HCT116 (cell line): ENCODE measurements at regions not wholly inside any gene's neighbourhood (a gene's known extent, or its start where the extent isn't known, plus 50 kb on each side); places are given as distances from the start of the nearest gene placed in this dataset.

ENCODE experiments used
- ATAC-seq: fragments of 200-7000 bp; cut with Tn5 transposase; 2 replicates; pipeline ENCODE4 v1.9.1; 2020; ENCODE audit warnings: mild to moderate bottlenecking, moderate library complexity
- BruUV-seq: library from RNA; stranded (reverse); fragments of 400-500 nt; replicated peaks from 2 replicates; lab custom pipeline; 2021; lab: Mats Ljungman, UMichigan
- CTCF ChIA-PET: fragments of 300-600 bp; sonication (Branson Sonifier 250); formaldehyde crosslinking; loops from one replicate; lab custom pipeline; 2021; ENCODE audit warnings: antibody characterized with exemption; lab: Charles Lee
- POLR2A ChIA-PET: fragments of 300-600, 350-600 bp; sonication (Branson Sonifier 250); formaldehyde crosslinking; loops from one replicate; lab custom pipeline; 2021; ENCODE audit warnings: antibody characterized with exemption; lab: Charles Lee
- RAD21 ChIA-PET, 2 experiments: fragments of 300-600 bp; sonication (Branson Sonifier 250); formaldehyde crosslinking; loops; one replicate each; lab custom pipeline; 2023; ENCODE audit warnings: low total read pairs in 2 of 2; ENCODE audit not compliant: uncharacterized antibody in 2 of 2, unreplicated experiment in 2 of 2, low non-redundant PET in 1 of 2; lab: Charles Lee
- DNase-seq: peaks from one replicate; pipeline ENCODE4 v3.0.0-alpha.2; 2010; ENCODE audit warnings: low read depth, low spot score
- H2AFZ ChIP-seq: fragments of 200-600 bp; shearing (Covaris generic), sonication (generic); 2 replicates; pipeline ENCODE4 v1.6.1; 2017; ENCODE audit warnings: low read depth, mixed run types, mixed read lengths, antibody characterized with exemption, low read length; ENCODE audit not compliant: poor library complexity, severe bottlenecking
- H3K27ac ChIP-seq: 2 replicates; pipeline ENCODE4 v1.5.1; 2012; ENCODE audit warnings: low read depth, low read length
- H3K27me3 ChIP-seq: fragments of 200-600 bp; sonication (generic); 2 replicates; pipeline ENCODE4 v1.6.1; 2016; ENCODE audit warnings: mixed run types, low read length, mixed read lengths; ENCODE audit not compliant: insufficient read depth
- H3K36me3 ChIP-seq, 2 experiments: fragments of 200-500 bp in 1 of 2; fragments of 200-600 bp in 1 of 2; sonication (Bioruptor generic) in 1 of 2; sonication (generic) in 1 of 2; 2 replicates each; pipeline versions ENCODE4 v1.5.1 to v1.6.1; 2014 to 2016; ENCODE audit warnings: low read length in 2 of 2, inconsistent platforms in 1 of 2, mixed read lengths in 1 of 2, mixed run types in 1 of 2; ENCODE audit not compliant: insufficient read depth in 2 of 2, control insufficient read depth in 1 of 2
- H3K4me1 ChIP-seq, 2 experiments: fragments of 200-600 bp in 1 of 2; sonication (generic) in 1 of 2; 2 replicates each; pipeline versions ENCODE4 v1.5.1 to v1.6.1; 2012 to 2017; ENCODE audit warnings: low read length in 2 of 2, inconsistent platforms in 1 of 2, mild to moderate bottlenecking in 1 of 2, mixed read lengths in 1 of 2, mixed run types in 1 of 2, moderate library complexity in 1 of 2; ENCODE audit not compliant: insufficient read depth in 2 of 2, control insufficient read depth in 1 of 2
- H3K4me2 ChIP-seq: fragments of 200-600 bp; sonication (generic); 2 replicates; pipeline ENCODE4 v1.6.1; 2017; ENCODE audit warnings: mixed run types, low read length, mixed read lengths
- H3K4me3 ChIP-seq, 2 experiments: fragments of 200-600 bp in 1 of 2; sonication (generic) in 1 of 2; replicated peaks in 1 of 2; 2 replicates each; pipeline ENCODE4 v1.5.1; 2011 to 2016; ENCODE audit warnings: low read length in 2 of 2, control low read depth in 1 of 2, low read depth in 1 of 2, mild to moderate bottlenecking in 1 of 2, mixed read lengths in 1 of 2, mixed run types in 1 of 2
- H3K79me2 ChIP-seq: fragments of 200-600 bp; sonication (generic); 2 replicates; pipeline ENCODE4 v1.6.1; 2017; ENCODE audit warnings: mild to moderate bottlenecking, mixed run types, low read length, moderate library complexity, mixed read lengths; ENCODE audit not compliant: insufficient read depth
- H3K9ac ChIP-seq: fragments of 200-600 bp; sonication (generic); 2 replicates; pipeline ENCODE4 v1.6.1; 2016; ENCODE audit warnings: low read length, mixed read lengths
- H3K9me2 ChIP-seq: fragments of 200-600 bp; sonication (generic), shearing (Covaris generic); 2 replicates; pipeline ENCODE4 v1.6.1; 2017; ENCODE audit warnings: mixed run types, mild to moderate bottlenecking, moderate library complexity; ENCODE audit not compliant: insufficient read depth
- H3K9me3 ChIP-seq, 2 experiments: fragments of 200-500 bp in 1 of 2; fragments of 200-600 bp in 1 of 2; sonication (Bioruptor generic) in 1 of 2; sonication (generic) in 1 of 2; 2 replicates each; pipeline ENCODE4 v1.6.1; 2014 to 2017; ENCODE audit warnings: low read length in 2 of 2, mixed read lengths in 2 of 2, inconsistent platforms in 1 of 2, low read depth in 1 of 2, mild to moderate bottlenecking in 1 of 2, mixed run types in 1 of 2, moderate library complexity in 1 of 2; ENCODE audit not compliant: control insufficient read depth in 1 of 2, insufficient read depth in 1 of 2
- H4K20me1 ChIP-seq: fragments of 200-600 bp; sonication (generic), shearing (Covaris generic); 2 replicates; pipeline ENCODE4 v1.6.1; 2017; ENCODE audit warnings: mixed run types, mild to moderate bottlenecking, moderate library complexity; ENCODE audit not compliant: insufficient read depth
- CBX3 ChIP-seq: IDR thresholded peaks from 2 replicates; pipeline ENCODE4 v1.6.1; 2012; ENCODE audit warnings: low read depth
- CEBPB ChIP-seq: IDR thresholded peaks from 2 replicates; pipeline ENCODE4 v1.6.1; 2012; ENCODE audit warnings: low read depth
- EZH2phosphoT487 ChIP-seq: fragments of 200-600 bp; IDR thresholded peaks from 2 replicates; pipeline ENCODE4 v1.6.1; 2018; ENCODE audit warnings: antibody characterized with exemption, borderline replicate concordance
- RAD21 ChIP-seq: IDR thresholded peaks from 2 replicates; pipeline ENCODE4 v1.6.1; 2012; ENCODE audit warnings: low read depth, mild to moderate bottlenecking
- SIN3A ChIP-seq: IDR thresholded peaks from 2 replicates; pipeline ENCODE4 v1.6.1; 2012; ENCODE audit warnings: low read depth
- SP1 ChIP-seq: IDR thresholded peaks from 2 replicates; pipeline ENCODE4 v1.6.1; 2012; ENCODE audit warnings: low read depth
- TCF7L2 ChIP-seq: IDR thresholded peaks from 2 replicates; pipeline ENCODE4 v1.7.0; 2011; ENCODE audit warnings: borderline replicate concordance, inconsistent platforms; ENCODE audit not compliant: insufficient read depth, insufficient read length; ENCODE audit errors: extremely low read depth
- YY1 ChIP-seq: IDR thresholded peaks from 2 replicates; pipeline ENCODE4 v1.6.1; 2011; ENCODE audit warnings: low read length, low read depth, moderate library complexity, mild to moderate bottlenecking; ENCODE audit not compliant: insufficient replicate concordance; ENCODE audit errors: extremely low read depth
- ZNF274 ChIP-seq: fragments of 200-500 bp; sonication (Bioruptor generic); IDR thresholded peaks from 2 replicates; pipeline ENCODE4 v1.6.1; 2014; ENCODE audit warnings: mild to moderate bottlenecking, low read depth, low read length, inconsistent platforms
- intact Hi-C: fragments of 100-400 bp; cut with micrococcal nuclease; formaldehyde crosslinking; loops from 2 replicates; pipeline ENCODE4 v1.10.0; 2022
- TF ChIP-seq, protein P1 (sequence below): IDR thresholded peaks from 2 replicates; pipeline ENCODE4 v1.6.1; 2012
- TF ChIP-seq, protein P2 (sequence below): IDR thresholded peaks from 2 replicates; pipeline ENCODE4 v1.6.1; 2011; ENCODE audit warnings: mild to moderate bottlenecking, low read length, moderate library complexity; ENCODE audit not compliant: insufficient replicate concordance; ENCODE audit errors: extremely low read depth
- TF ChIP-seq, protein P3 (sequence below): IDR thresholded peaks from 2 replicates; pipeline ENCODE4 v1.6.1; 2012; ENCODE audit warnings: low read depth

DNA sequence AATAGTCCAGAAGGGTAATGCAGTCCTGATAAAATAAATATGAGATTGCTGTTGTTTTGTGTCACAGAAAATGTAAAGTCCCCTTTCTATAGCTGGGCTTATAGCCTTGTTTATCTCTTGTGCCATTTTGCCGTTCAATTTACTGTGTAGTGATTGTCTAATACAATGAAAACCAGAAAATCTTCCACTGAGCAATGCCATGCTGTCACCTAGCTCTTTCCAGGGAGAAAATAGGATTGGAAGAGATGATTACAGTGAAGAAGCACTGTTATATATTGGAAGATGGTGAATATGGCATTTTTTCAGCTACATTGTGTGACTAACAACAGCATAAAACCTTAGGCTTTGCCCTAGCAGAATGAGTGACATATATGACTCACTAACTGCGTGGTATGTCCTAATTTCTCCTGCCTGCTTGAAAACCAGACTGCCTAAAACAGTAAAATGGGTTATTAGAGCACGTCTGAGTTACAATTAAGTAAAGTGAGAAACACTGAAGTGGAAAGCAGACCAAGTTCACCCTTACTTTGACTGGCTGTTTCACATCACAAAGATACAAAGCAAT lies 332.4 kb upstream of the ZP4 start:
- no TSS peak for BruUV-seq
- CTCF ChIA-PET: no interaction called here

More for the DNA sequence above, 332.4 kb upstream of the ZP4 start:
- TF ChIP-seq, protein P1, sequence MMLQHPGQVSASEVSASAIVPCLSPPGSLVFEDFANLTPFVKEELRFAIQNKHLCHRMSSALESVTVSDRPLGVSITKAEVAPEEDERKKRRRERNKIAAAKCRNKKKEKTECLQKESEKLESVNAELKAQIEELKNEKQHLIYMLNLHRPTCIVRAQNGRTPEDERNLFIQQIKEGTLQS: no peak
- TF ChIP-seq TCF7L2 (no peak), CBX3 (no peak), SIN3A (no peak), EZH2phosphoT487 (no peak), YY1 (no peak), CEBPB (no peak), ZNF274 (no peak), RAD21 (no peak), SP1 (no peak)
- TF ChIP-seq, protein P2, sequence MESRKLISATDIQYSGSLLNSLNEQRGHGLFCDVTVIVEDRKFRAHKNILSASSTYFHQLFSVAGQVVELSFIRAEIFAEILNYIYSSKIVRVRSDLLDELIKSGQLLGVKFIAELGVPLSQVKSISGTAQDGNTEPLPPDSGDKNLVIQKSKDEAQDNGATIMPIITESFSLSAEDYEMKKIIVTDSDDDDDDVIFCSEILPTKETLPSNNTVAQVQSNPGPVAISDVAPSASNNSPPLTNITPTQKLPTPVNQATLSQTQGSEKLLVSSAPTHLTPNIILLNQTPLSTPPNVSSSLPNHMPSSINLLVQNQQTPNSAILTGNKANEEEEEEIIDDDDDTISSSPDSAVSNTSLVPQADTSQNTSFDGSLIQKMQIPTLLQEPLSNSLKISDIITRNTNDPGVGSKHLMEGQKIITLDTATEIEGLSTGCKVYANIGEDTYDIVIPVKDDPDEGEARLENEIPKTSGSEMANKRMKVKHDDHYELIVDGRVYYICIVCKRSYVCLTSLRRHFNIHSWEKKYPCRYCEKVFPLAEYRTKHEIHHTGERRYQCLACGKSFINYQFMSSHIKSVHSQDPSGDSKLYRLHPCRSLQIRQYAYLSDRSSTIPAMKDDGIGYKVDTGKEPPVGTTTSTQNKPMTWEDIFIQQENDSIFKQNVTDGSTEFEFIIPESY: no peak
- TF ChIP-seq, protein P3, sequence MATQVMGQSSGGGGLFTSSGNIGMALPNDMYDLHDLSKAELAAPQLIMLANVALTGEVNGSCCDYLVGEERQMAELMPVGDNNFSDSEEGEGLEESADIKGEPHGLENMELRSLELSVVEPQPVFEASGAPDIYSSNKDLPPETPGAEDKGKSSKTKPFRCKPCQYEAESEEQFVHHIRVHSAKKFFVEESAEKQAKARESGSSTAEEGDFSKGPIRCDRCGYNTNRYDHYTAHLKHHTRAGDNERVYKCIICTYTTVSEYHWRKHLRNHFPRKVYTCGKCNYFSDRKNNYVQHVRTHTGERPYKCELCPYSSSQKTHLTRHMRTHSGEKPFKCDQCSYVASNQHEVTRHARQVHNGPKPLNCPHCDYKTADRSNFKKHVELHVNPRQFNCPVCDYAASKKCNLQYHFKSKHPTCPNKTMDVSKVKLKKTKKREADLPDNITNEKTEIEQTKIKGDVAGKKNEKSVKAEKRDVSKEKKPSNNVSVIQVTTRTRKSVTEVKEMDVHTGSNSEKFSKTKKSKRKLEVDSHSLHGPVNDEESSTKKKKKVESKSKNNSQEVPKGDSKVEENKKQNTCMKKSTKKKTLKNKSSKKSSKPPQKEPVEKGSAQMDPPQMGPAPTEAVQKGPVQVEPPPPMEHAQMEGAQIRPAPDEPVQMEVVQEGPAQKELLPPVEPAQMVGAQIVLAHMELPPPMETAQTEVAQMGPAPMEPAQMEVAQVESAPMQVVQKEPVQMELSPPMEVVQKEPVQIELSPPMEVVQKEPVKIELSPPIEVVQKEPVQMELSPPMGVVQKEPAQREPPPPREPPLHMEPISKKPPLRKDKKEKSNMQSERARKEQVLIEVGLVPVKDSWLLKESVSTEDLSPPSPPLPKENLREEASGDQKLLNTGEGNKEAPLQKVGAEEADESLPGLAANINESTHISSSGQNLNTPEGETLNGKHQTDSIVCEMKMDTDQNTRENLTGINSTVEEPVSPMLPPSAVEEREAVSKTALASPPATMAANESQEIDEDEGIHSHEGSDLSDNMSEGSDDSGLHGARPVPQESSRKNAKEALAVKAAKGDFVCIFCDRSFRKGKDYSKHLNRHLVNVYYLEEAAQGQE: no peak
- no peak overlapping the region for H3K4me3 ChIP-seq
- H3K27me3 ChIP-seq: no peaks in the 10 kb centered on the region
- no peaks in the 10 kb centered on the region for H3K79me2 ChIP-seq
- H3K4me1 ChIP-seq: no peaks in the 10 kb centered on the region
- H3K9me2 ChIP-seq: no peaks in the 10 kb centered on the region
- no peak overlapping the region for H2AFZ ChIP-seq
- H3K9ac ChIP-seq: no peak overlapping the region
- no peaks in the 10 kb centered on the region for H4K20me1 ChIP-seq
- POLR2A ChIA-PET: no interaction called here
- intact Hi-C loops: no loop called here
- ATAC-seq (no peak), DNase-seq (no peak)
- no peak overlapping the region for H3K4me2 ChIP-seq
- RAD21 ChIA-PET: no interaction called here
- peaks cover 4 to 21% of the 10 kb centered on the region in 2 experiments; a peak in 2 of 4 replicates for H3K9me3 ChIP-seq
- no peak overlapping the region for H3K27ac ChIP-seq
- H3K36me3 ChIP-seq: no peaks in the 10 kb centered on the region
